Nephron (organoid): ENCODE measurements at regions not wholly inside any gene's neighbourhood (a gene's known extent, or its start where the extent isn't known, plus 50 kb on each side); places are given as distances from the start of the nearest gene placed in this dataset.
A peak's percentile ranks its signal among the peaks of the same experiment; 100 is the strongest.

Source experiments
- H3K27ac Mint-ChIP-seq, 3 experiments: 2 replicates each; pipeline ENCODE4 v1.8.0; 2020; ENCODE audit warnings: mixed read lengths in 3 of 3, mild to moderate bottlenecking in 2 of 3, moderate library complexity in 1 of 3
- H3K27me3 Mint-ChIP-seq: 2 replicates; pipeline ENCODE4 v1.8.0; 2021; ENCODE audit warnings: low read depth, mild to moderate bottlenecking, moderate library complexity, mixed read lengths
- H3K36me3 Mint-ChIP-seq: 2 replicates; pipeline ENCODE4 v1.8.0; 2020; ENCODE audit warnings: low read depth, mixed read lengths
- H3K4me1 Mint-ChIP-seq: 2 replicates; pipeline ENCODE4 v1.8.0; 2020; ENCODE audit warnings: mixed read lengths
- H3K4me3 Mint-ChIP-seq, 3 experiments: 2 replicates each; pipeline ENCODE4 v1.8.0; 2020; ENCODE audit warnings: mild to moderate bottlenecking in 3 of 3, mixed read lengths in 3 of 3, moderate library complexity in 2 of 3
- H3K9me3 Mint-ChIP-seq: 2 replicates; pipeline ENCODE4 v1.8.0; 2020; ENCODE audit warnings: mixed read lengths
- CTCF ChIP-seq, 3 experiments: fragments of 200-600 bp; sonication (generic); IDR thresholded peaks; one replicate each; pipeline ENCODE4 v1.5.0; 2021; ENCODE audit warnings: antibody characterized with exemption in 3 of 3; ENCODE audit not compliant: unreplicated experiment in 3 of 3

DNA sequence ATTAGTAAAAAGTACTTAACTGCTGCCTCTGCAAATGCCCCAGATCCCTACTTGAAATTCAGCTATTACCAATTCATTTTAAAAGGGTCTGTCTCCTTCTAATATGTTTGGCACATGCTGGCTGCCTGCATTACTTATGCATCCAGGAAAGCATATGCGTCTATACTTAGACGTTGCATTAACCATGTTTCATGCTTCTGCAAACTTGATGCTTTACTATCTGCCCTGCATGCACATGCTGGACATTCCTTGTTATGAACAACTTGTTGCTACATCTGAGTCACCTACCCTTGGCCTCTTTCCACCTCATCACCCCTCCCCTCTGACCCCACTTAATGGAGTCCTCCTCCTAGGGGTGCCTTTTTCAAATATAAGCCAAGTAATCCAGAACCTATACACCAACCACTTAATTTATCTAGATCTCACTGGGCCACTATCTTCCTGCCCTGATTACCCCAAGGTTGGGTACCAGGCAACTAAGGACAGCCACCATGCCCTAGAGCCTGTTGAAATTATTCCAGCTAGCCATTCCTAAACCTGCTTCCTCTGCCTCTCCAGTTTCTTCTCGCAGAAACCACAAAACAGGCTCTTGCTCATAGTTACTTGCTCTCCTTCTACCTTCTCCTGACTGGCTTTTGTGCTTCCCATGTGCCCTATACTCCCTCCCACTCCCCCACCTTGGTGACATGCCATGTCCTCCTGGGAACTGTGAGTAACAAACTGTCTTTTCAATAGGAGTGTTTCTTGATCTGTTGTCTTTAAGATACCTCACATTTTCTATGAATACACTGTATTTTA, 1187.9 kb downstream of the REEP3 start:
- H3K4me1 Mint-ChIP-seq = no peaks in the 10 kb centered on the region
- no peak overlapping the region for H3K4me3 Mint-ChIP-seq
- H3K9me3 Mint-ChIP-seq = no peaks in the 10 kb centered on the region
- H3K27ac Mint-ChIP-seq = no peak overlapping the region
- H3K36me3 Mint-ChIP-seq = no peaks in the 10 kb centered on the region
- no peak for TF ChIP-seq CTCF (IDR thresholded peaks at IDR 0.05; ENCODE audit: unreplicated experiment in 3 of 3)
- H3K27me3 Mint-ChIP-seq = no peaks in the 10 kb centered on the region

DNA sequence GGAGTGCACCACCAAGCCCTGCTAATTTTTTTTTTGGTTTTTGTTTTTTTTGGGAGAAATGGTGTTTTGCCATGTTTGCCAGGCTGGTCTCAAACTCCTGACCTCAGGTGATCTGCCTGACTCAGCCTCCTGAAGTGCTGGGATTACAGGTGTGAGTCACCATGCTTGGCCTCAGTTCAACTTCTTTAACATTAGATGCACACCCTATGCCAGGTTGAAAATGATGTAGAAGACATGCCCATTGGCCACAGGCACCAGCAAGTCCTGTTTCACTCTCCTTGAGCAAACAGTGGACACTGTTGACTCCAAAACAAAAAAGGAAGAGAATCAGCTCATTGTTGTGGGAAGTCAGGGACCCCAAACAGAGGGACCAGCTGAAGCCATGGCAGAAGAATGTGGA, 1205.3 kb downstream of the REEP3 start:
- H3K36me3 Mint-ChIP-seq = no peaks in the 10 kb centered on the region
- H3K27me3 Mint-ChIP-seq = no peaks in the 10 kb centered on the region
- no peak overlapping the region for H3K27ac Mint-ChIP-seq
- no peak overlapping the region for H3K4me3 Mint-ChIP-seq
- peaks cover 3% of the 10 kb centered on the region for H3K9me3 Mint-ChIP-seq
- no peaks in the 10 kb centered on the region for H3K4me1 Mint-ChIP-seq
- TF ChIP-seq CTCF (IDR thresholded peaks at IDR 0.05; ENCODE audit: unreplicated experiment in 3 of 3) = no peak

- Mint-ChIP-seq H3K36me3 (no peaks in the 10 kb centered on the region), H3K4me1 (no peaks in the 10 kb centered on the region), H3K4me3 (no peak overlapping the region)
Observed at GRCh38 chr10:64731016-64731415, 1209.8 kb downstream of the REEP3 start.

GRCh38 chr10:64732372-64732957, 1211.3 kb downstream of the REEP3 start:
- H3K27me3 Mint-ChIP-seq = no peaks in the 10 kb centered on the region
- peaks cover 6% of the 10 kb centered on the region for H3K9me3 Mint-ChIP-seq
- peak overlapping the region in 2 of 3 experiments; percentile 53 to 80 for H3K27ac Mint-ChIP-seq
- no peaks in the 10 kb centered on the region for H3K4me1 Mint-ChIP-seq
- TF ChIP-seq CTCF (IDR thresholded peaks at IDR 0.05; ENCODE audit: unreplicated experiment in 3 of 3) = no peak
- no peak overlapping the region for H3K4me3 Mint-ChIP-seq
- H3K36me3 Mint-ChIP-seq = no peaks in the 10 kb centered on the region

More at GRCh38 chr10:64731016-64731415, 1209.8 kb downstream of the REEP3 start:
- no peak overlapping the region for H3K27ac Mint-ChIP-seq
- TF ChIP-seq CTCF (IDR thresholded peaks at IDR 0.05; ENCODE audit: unreplicated experiment in 3 of 3) = no peak
- no peaks in the 10 kb centered on the region for H3K27me3 Mint-ChIP-seq
- peaks cover 3% of the 10 kb centered on the region for H3K9me3 Mint-ChIP-seq

GRCh38 chr10:64733980-64734379, 1212.8 kb downstream of the REEP3 start:
- no peak overlapping the region for H3K27ac Mint-ChIP-seq
- peak; percentile 34 to 61 (median 38) for TF ChIP-seq CTCF (IDR thresholded peaks at IDR 0.05; ENCODE audit: unreplicated experiment in 3 of 3)
- no peaks in the 10 kb centered on the region for H3K36me3 Mint-ChIP-seq
- peaks cover 2% of the 10 kb centered on the region for H3K9me3 Mint-ChIP-seq
- H3K27me3 Mint-ChIP-seq = no peaks in the 10 kb centered on the region
- no peaks in the 10 kb centered on the region for H3K4me1 Mint-ChIP-seq
- H3K4me3 Mint-ChIP-seq = no peak overlapping the region

- no peaks in the 10 kb centered on the region for H3K4me1 Mint-ChIP-seq
- H3K27ac Mint-ChIP-seq = no peak overlapping the region
- H3K36me3 Mint-ChIP-seq = no peaks in the 10 kb centered on the region
- peaks cover 7% of the 10 kb centered on the region for H3K9me3 Mint-ChIP-seq
- no peak overlapping the region for H3K4me3 Mint-ChIP-seq
- TF ChIP-seq CTCF (IDR thresholded peaks at IDR 0.05; ENCODE audit: unreplicated experiment in 3 of 3) = no peak
- H3K27me3 Mint-ChIP-seq = no peaks in the 10 kb centered on the region
Observed at GRCh38 chr10:64738462-64738861, 1217.3 kb downstream of the REEP3 start.
